H1 (cell line): ENCODE measurements at regions not wholly inside any gene's neighbourhood (a gene's known extent, or its start where the extent isn't known, plus 50 kb on each side); places are given as distances from the start of the nearest gene placed in this dataset.

Experiments
- CTCF ChIA-PET: fragments of 300-600 bp; sonication (Branson Sonifier 250); formaldehyde crosslinking; loops from one replicate; lab custom pipeline; 2021; ENCODE audit not compliant: partially characterized antibody; lab: Charles Lee
- POLR2A ChIA-PET: fragments of 300-600 bp; sonication (Branson Sonifier 250); formaldehyde crosslinking; loops from one replicate; lab custom pipeline; 2021; ENCODE audit warnings: inconsistent platforms; ENCODE audit not compliant: partially characterized antibody; lab: Charles Lee
- DNase-seq, 2 experiments: peaks; one replicate each; pipeline versions ENCODE4 v3.0.0 to v3.0.0-alpha.2; 2010 to 2022; ENCODE audit warnings: low spot score in 2 of 2, low read depth in 1 of 2, mixed read lengths in 1 of 2
- FAIRE-seq: peaks from 2 replicates; lab custom pipeline; 2011; peaks lifted over from hg19 to GRCh38; lab: Jason Lieb, UNC
- H2AFZ ChIP-seq: 2 replicates; pipeline ENCODE4 v1.8.1; 2012; ENCODE audit warnings: low read length, inconsistent platforms
- H2AK5ac ChIP-seq: 2 replicates; pipeline ENCODE4 v1.6.1; 2013; ENCODE audit warnings: low read depth, low read length
- H2BK120ac ChIP-seq: replicated peaks from 2 replicates; pipeline ENCODE3; 2013; ENCODE audit warnings: low read depth, low read length, inconsistent platforms
- H2BK12ac ChIP-seq: 2 replicates; pipeline ENCODE4 v1.6.1; 2013; ENCODE audit warnings: low read depth, low read length
- H2BK15ac ChIP-seq: 2 replicates; pipeline ENCODE4 v1.6.1; 2013; ENCODE audit warnings: low read length
- H2BK20ac ChIP-seq: 2 replicates; pipeline ENCODE4 v1.6.1; 2013; ENCODE audit warnings: low read length
- H2BK5ac ChIP-seq: 2 replicates; pipeline ENCODE4 v1.6.1; 2013; ENCODE audit warnings: low read depth, low read length
- H3K14ac ChIP-seq: 2 replicates; pipeline ENCODE4 v1.6.1; 2013; ENCODE audit warnings: inconsistent platforms; ENCODE audit not compliant: insufficient read length
- H3K18ac ChIP-seq: 2 replicates; pipeline ENCODE4 v1.6.1; 2013; ENCODE audit warnings: low read length; ENCODE audit errors: extremely low read depth
- H3K23ac ChIP-seq: 2 replicates; pipeline ENCODE4 v1.6.1; 2013; ENCODE audit warnings: inconsistent platforms; ENCODE audit not compliant: insufficient read length
- H3K23me2 ChIP-seq: 2 replicates; pipeline ENCODE4 v1.6.1; 2013; ENCODE audit warnings: low read depth, low read length
- H3K27ac ChIP-seq: 2 replicates; pipeline ENCODE4 v1.6.1; 2011; ENCODE audit warnings: low read depth, low read length, inconsistent platforms
- H3K27me3 ChIP-seq, 4 experiments: replicated peaks in 1 of 4; 1 replicate in 1 of 4; 2 replicates in 3 of 4; pipeline versions ENCODE4 v1.6.1 to v1.8.1; 2011 to 2013; ENCODE audit warnings: low read length in 3 of 4, mild to moderate bottlenecking in 3 of 4, inconsistent platforms in 2 of 4, mixed read lengths in 2 of 4, moderate library complexity in 1 of 4; ENCODE audit not compliant: control insufficient read depth in 3 of 4, insufficient read depth in 3 of 4; ENCODE audit errors: extremely low read depth in 1 of 4
- H3K36me3 ChIP-seq, 4 experiments: 2 replicates each; pipeline versions ENCODE4 v1.6.1 to v1.8.1; 2011 to 2013; ENCODE audit warnings: mild to moderate bottlenecking in 4 of 4, low read length in 3 of 4, moderate library complexity in 2 of 4, control low read depth in 1 of 4, inconsistent platforms in 1 of 4; ENCODE audit not compliant: insufficient read depth in 4 of 4, control insufficient read depth in 2 of 4
- H3K4ac ChIP-seq: replicated peaks from 2 replicates; pipeline ENCODE3; 2013; ENCODE audit warnings: low read length, low read depth, mixed read lengths, inconsistent platforms; ENCODE audit not compliant: insufficient read length
- H3K4me1 ChIP-seq, 4 experiments: replicated peaks in 1 of 4; 1 replicate in 1 of 4; 2 replicates in 3 of 4; pipeline versions ENCODE4 v1.6.1 to v1.8.1; 2011 to 2013; ENCODE audit warnings: low read length in 3 of 4, inconsistent platforms in 2 of 4, mixed read lengths in 1 of 4; ENCODE audit not compliant: insufficient read depth in 4 of 4, control insufficient read depth in 3 of 4
- H3K4me2 ChIP-seq, 2 experiments: 2 replicates each; pipeline versions ENCODE4 v1.6.1 to v1.8.1; 2011 to 2013; ENCODE audit warnings: low read depth in 2 of 2, low read length in 2 of 2, control low read depth in 1 of 2, inconsistent platforms in 1 of 2, mild to moderate bottlenecking in 1 of 2; ENCODE audit not compliant: insufficient read depth in 1 of 2
- H3K4me3 ChIP-seq, 4 experiments: fragments of 200-600, 300-600 bp in 1 of 4; sonication (generic), shearing (Covaris generic), sonication (Bioruptor Twin) in 1 of 4; 2 replicates each; pipeline versions ENCODE4 v1.5.1 to v1.8.1; 2011 to 2016; ENCODE audit warnings: low read length in 4 of 4, low read depth in 3 of 4, control low read depth in 2 of 4, inconsistent platforms in 2 of 4, mild to moderate bottlenecking in 2 of 4, mixed read lengths in 1 of 4, moderate library complexity in 1 of 4; ENCODE audit not compliant: insufficient read depth in 2 of 4; ENCODE audit errors: extremely low read depth in 1 of 4
- H3K56ac ChIP-seq: replicated peaks from 2 replicates; pipeline ENCODE3; 2013; ENCODE audit warnings: low read depth, mild to moderate bottlenecking, mixed read lengths, low read length, inconsistent platforms; ENCODE audit not compliant: insufficient read length
- H3K79me1 ChIP-seq: 2 replicates; pipeline ENCODE4 v1.6.1; 2013; ENCODE audit warnings: low read depth, low read length, control low read depth
- H3K79me2 ChIP-seq, 2 experiments: 2 replicates each; pipeline versions ENCODE4 v1.6.1 to v1.8.1; 2012 to 2013; ENCODE audit warnings: low read length in 2 of 2, mild to moderate bottlenecking in 2 of 2, inconsistent platforms in 1 of 2; ENCODE audit not compliant: insufficient read depth in 2 of 2, control insufficient read depth in 1 of 2
- H3K9ac ChIP-seq, 4 experiments: replicated peaks in 1 of 4; 1 replicate in 1 of 4; 2 replicates in 3 of 4; pipeline versions ENCODE4 v1.6.1 to v1.8.1; 2011 to 2013; ENCODE audit warnings: low read depth in 3 of 4, low read length in 3 of 4, control low read depth in 2 of 4, mild to moderate bottlenecking in 2 of 4, moderate library complexity in 2 of 4, inconsistent platforms in 1 of 4; ENCODE audit errors: extremely low read depth in 1 of 4
- H3K9me3 ChIP-seq, 2 experiments: 2 replicates each; pipeline versions ENCODE4 v1.6.1 to v1.8.1; 2012 to 2013; ENCODE audit warnings: mild to moderate bottlenecking in 2 of 2, moderate library complexity in 2 of 2, control low read depth in 1 of 2, inconsistent platforms in 1 of 2, low read depth in 1 of 2, low read length in 1 of 2, mixed read lengths in 1 of 2; ENCODE audit not compliant: insufficient read depth in 2 of 2
- H4K20me1 ChIP-seq, 2 experiments: replicated peaks in 1 of 2; 2 replicates each; pipeline versions ENCODE3 to v1.8.1; 2011 to 2013; ENCODE audit warnings: inconsistent platforms in 2 of 2, low read length in 2 of 2, mild to moderate bottlenecking in 1 of 2; ENCODE audit not compliant: insufficient read depth in 2 of 2, control insufficient read depth in 1 of 2
- H4K5ac ChIP-seq: 2 replicates; pipeline ENCODE4 v1.6.1; 2013; ENCODE audit warnings: low read length, low read depth, mixed read lengths, inconsistent platforms; ENCODE audit not compliant: insufficient read length
- H4K8ac ChIP-seq: 2 replicates; pipeline ENCODE4 v1.8.0; 2013; ENCODE audit warnings: mild to moderate bottlenecking, moderate library complexity, low read length, inconsistent platforms; ENCODE audit not compliant: insufficient read depth; ENCODE audit errors: extremely low read depth
- H4K91ac ChIP-seq: replicated peaks from 2 replicates; pipeline ENCODE3; 2013; ENCODE audit warnings: low read length, mixed read lengths, inconsistent platforms; ENCODE audit not compliant: insufficient read length
- CHD1 ChIP-seq: IDR thresholded peaks from 2 replicates; pipeline ENCODE4 v1.6.1; 2012; ENCODE audit warnings: low read depth, low read length, improper control_type of control experiment
- CREB1 ChIP-seq: IDR thresholded peaks from 2 replicates; pipeline ENCODE4 v1.6.1; 2012; ENCODE audit warnings: inconsistent platforms
- GTF2F1 ChIP-seq: IDR thresholded peaks from 2 replicates; pipeline ENCODE4 v1.6.1; 2012; ENCODE audit warnings: low read depth, low read length, improper control_type of control experiment, borderline replicate concordance
- HDAC2 ChIP-seq, 2 experiments: fragments of 300-600 bp in 1 of 2; sonication (generic) in 1 of 2; IDR thresholded peaks; 2 replicates each; pipeline ENCODE4 v1.6.1; 2011 to 2012; ENCODE audit warnings: low read depth in 2 of 2, low read length in 2 of 2, mild to moderate bottlenecking in 2 of 2, moderate library complexity in 2 of 2, borderline replicate concordance in 1 of 2, inconsistent platforms in 1 of 2
- HDAC6 ChIP-seq: IDR thresholded peaks from one replicate; pipeline ENCODE4 v1.7.1; 2012; ENCODE audit warnings: low read depth, mild to moderate bottlenecking, inconsistent platforms, low read length, moderate library complexity
- KDM1A ChIP-seq: fragments of 200-600, 300-600 bp; sonication (generic); IDR thresholded peaks from 2 replicates; pipeline ENCODE4 v1.7.1; 2016; ENCODE audit warnings: mild to moderate bottlenecking, low read length, borderline replicate concordance
- PHF8 ChIP-seq: fragments of 200-600 bp; sonication (generic); conservative IDR thresholded peaks from 2 replicates; pipeline ENCODE4 v1.7.1; 2012; ENCODE audit warnings: low read depth, mild to moderate bottlenecking, inconsistent platforms, low read length, moderate library complexity
- RFX5 ChIP-seq: IDR thresholded peaks from 2 replicates; pipeline ENCODE4 v1.6.1; 2011; ENCODE audit warnings: low read depth, low read length, improper control_type of control experiment, borderline replicate concordance
- SIN3A ChIP-seq, 2 experiments: IDR thresholded peaks in 1 of 2; conservative IDR thresholded peaks in 1 of 2; 2 replicates each; pipeline ENCODE4 v1.6.1; 2011 to 2012; ENCODE audit warnings: low read length in 2 of 2, improper control_type of control experiment in 1 of 2, low read depth in 1 of 2, mild to moderate bottlenecking in 1 of 2
- SRF ChIP-seq: IDR thresholded peaks from 2 replicates; pipeline ENCODE4 v1.6.1; 2011; ENCODE audit warnings: mild to moderate bottlenecking, low read depth, low read length, moderate library complexity
- TBP ChIP-seq: IDR thresholded peaks from 2 replicates; pipeline ENCODE4 v1.6.1; 2011; ENCODE audit warnings: low read depth, low read length, improper control_type of control experiment
- WGBS, 2 experiments: shearing (Covaris generic) in 1 of 2; methylation state at CpG; one replicate each; pipeline versions ENCODE4 v1.1.6 to v1.1.7; 2013 to 2015; ENCODE audit warnings: low lambda C conversion rate in 2 of 2, mixed read lengths in 2 of 2, inconsistent platforms in 1 of 2, low coverage in 1 of 2, missing lambda C conversion rate in 1 of 2; ENCODE audit not compliant: insufficient replicate concordance in 2 of 2, insufficient coverage in 1 of 2, insufficient read length in 1 of 2; ENCODE audit errors: extremely low coverage in 1 of 2, missing lambda C conversion rate in 1 of 2; 5-methylcytosine and 5-hydroxymethylcytosine counted together
- TF ChIP-seq, protein P1 (sequence below), 3 experiments: IDR thresholded peaks; 1 replicate in 2 of 3; 2 replicates in 1 of 3; pipeline versions ENCODE4 v1.5.1 to v1.6.1; 2011; ENCODE audit warnings: low read length in 3 of 3, mild to moderate bottlenecking in 3 of 3, inconsistent platforms in 2 of 3, low read depth in 1 of 3, moderate library complexity in 1 of 3; ENCODE audit not compliant: insufficient read depth in 1 of 3; ENCODE audit errors: control extremely low read depth in 1 of 3

DNA sequence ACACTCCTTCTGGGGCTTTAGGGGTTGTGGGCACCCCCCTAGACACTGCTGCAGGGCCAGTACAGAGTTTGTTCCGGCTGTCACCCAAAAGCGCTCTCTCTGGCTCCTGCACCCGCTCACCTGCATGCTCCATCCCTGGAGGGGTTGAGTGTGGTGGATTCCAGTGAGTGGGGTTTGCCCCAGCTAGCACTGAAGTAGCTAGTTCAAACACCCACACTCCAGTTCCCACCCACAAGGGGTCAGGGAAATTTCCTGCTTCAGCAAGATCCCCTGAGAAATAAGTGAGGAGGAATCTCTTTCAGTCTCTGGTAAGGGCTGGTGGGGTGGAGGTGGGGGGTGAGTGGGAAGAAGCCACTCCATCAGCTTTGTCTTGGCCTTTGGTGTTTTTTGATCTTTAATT is 73.6 kb downstream of the TMEM17 start:
- Histone ChIP-seq H3K23me2 (no peaks in the 10 kb centered on the region), H3K4me2 (no peak overlapping the region), H3K79me1 (no peaks in the 10 kb centered on the region), H3K27me3 (no peaks in the 10 kb centered on the region), H3K9ac (no peak overlapping the region), H3K18ac (no peak overlapping the region), H2BK12ac (no peak overlapping the region), H3K4me1 (no peaks in the 10 kb centered on the region), H4K20me1 (no peaks in the 10 kb centered on the region), H3K36me3 (no peaks in the 10 kb centered on the region), H2BK5ac (no peak overlapping the region), H3K4me3 (no peak overlapping the region), H3K23ac (no peak overlapping the region), H3K56ac (no peak overlapping the region), H2AK5ac (no peak overlapping the region), H3K4ac (no peak overlapping the region), H3K79me2 (no peaks in the 10 kb centered on the region), H2BK20ac (no peak overlapping the region), H3K27ac (no peak overlapping the region), H3K9me3 (no peaks in the 10 kb centered on the region), H2BK15ac (no peak overlapping the region), H4K8ac (no peak overlapping the region; the same call in 1 of the 2 replicates), H3K14ac (no peak overlapping the region), H4K5ac (no peak overlapping the region), H4K91ac (no peak overlapping the region), H2AFZ (no peak overlapping the region), H2BK120ac (no peak overlapping the region)
- ChIA-PET POLR2A (interaction anchor here (1.2 kb wide), 1 partner anchor 11 kb away, joined by 5 read pairs; no protein-coding TSS in a partner anchor), CTCF (interaction anchor here (0.6 to 2.0 kb wide), 2 partner anchors 9 to 341 kb away, joined by 3 to 13 read pairs; no protein-coding TSS in a partner anchor)
- DNase-seq (no peak), FAIRE-seq (no peak)
- WGBS, 2 experiments = 100% methylated on average over 3 of the region's 3 CpGs; no CpG with 5 or more reads in 1 of the 2 experiments
- no peak for TF ChIP-seq RFX5
- TF ChIP-seq GTF2F1 = no peak
- no peak for TF ChIP-seq KDM1A
- no peak for TF ChIP-seq CREB1
- no peak for TF ChIP-seq CHD1
- TF ChIP-seq SIN3A (conservative IDR thresholded peaks at IDR 0.05 in 1 of 2, IDR thresholded peaks at IDR 0.05 in 1 of 2; ENCODE audit: low read depth in 1 of 2, low read length in 2 of 2) = no peak
- no peak for TF ChIP-seq HDAC6
- TF ChIP-seq SRF = no peak
- TF ChIP-seq, protein P1, sequence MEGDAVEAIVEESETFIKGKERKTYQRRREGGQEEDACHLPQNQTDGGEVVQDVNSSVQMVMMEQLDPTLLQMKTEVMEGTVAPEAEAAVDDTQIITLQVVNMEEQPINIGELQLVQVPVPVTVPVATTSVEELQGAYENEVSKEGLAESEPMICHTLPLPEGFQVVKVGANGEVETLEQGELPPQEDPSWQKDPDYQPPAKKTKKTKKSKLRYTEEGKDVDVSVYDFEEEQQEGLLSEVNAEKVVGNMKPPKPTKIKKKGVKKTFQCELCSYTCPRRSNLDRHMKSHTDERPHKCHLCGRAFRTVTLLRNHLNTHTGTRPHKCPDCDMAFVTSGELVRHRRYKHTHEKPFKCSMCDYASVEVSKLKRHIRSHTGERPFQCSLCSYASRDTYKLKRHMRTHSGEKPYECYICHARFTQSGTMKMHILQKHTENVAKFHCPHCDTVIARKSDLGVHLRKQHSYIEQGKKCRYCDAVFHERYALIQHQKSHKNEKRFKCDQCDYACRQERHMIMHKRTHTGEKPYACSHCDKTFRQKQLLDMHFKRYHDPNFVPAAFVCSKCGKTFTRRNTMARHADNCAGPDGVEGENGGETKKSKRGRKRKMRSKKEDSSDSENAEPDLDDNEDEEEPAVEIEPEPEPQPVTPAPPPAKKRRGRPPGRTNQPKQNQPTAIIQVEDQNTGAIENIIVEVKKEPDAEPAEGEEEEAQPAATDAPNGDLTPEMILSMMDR (IDR thresholded peaks at IDR 0.05; ENCODE audit: control extremely low read depth in 1 of 3, insufficient read depth in 1 of 3, low read depth in 1 of 3, low read length in 3 of 3) = no peak
- TF ChIP-seq PHF8 = no peak
- TF ChIP-seq TBP = no peak
- no peak for TF ChIP-seq HDAC2 (IDR thresholded peaks at IDR 0.05; ENCODE audit: borderline replicate concordance in 1 of 2, low read depth in 2 of 2, low read length in 2 of 2)
